HEK293 (cell line): ENCODE measurements at regions not wholly inside any gene's neighbourhood (a gene's known extent, or its start where the extent isn't known, plus 50 kb on each side); places are given as distances from the start of the nearest gene placed in this dataset.

ENCODE experiments used
- CTCF ChIA-PET: fragments of 350-600 bp; formaldehyde crosslinking; extraction: SDS; loops from one replicate; lab custom pipeline; 2021; ENCODE audit warnings: antibody characterized with exemption; lab: Yijun Ruan, JAX
- POLR2A ChIA-PET: fragments of 300-600 bp; formaldehyde crosslinking; extraction: SDS; loops from one replicate; lab custom pipeline; 2020; ENCODE audit warnings: antibody characterized with exemption, inconsistent platforms; lab: Yijun Ruan, JAX
- H3K27ac ChIP-seq: fragments of 200-500 bp; sonication (Bioruptor generic); 2 replicates; pipeline ENCODE4 v1.5.1; 2014; ENCODE audit warnings: low read depth, low read length, control low read depth, inconsistent platforms; ENCODE audit errors: extremely low read depth
- H3K36me3 ChIP-seq, 2 experiments: fragments of 200-500 bp in 1 of 2; sonication (Bioruptor generic) in 1 of 2; 1 replicate in 1 of 2; 2 replicates in 1 of 2; pipeline ENCODE4 v1.5.1; 2014 to 2017; ENCODE audit warnings: inconsistent platforms in 2 of 2, low read length in 2 of 2; ENCODE audit not compliant: control insufficient read depth in 2 of 2, insufficient read depth in 1 of 2
- H3K4me1 ChIP-seq: fragments of 200-500 bp; sonication (Bioruptor generic); 2 replicates; pipeline ENCODE4 v1.5.1; 2014; ENCODE audit warnings: mild to moderate bottlenecking, low read length, inconsistent platforms; ENCODE audit not compliant: control insufficient read depth, insufficient read depth
- H3K4me3 ChIP-seq: 2 replicates; pipeline ENCODE4 v1.5.1; 2011; ENCODE audit warnings: low read depth, mild to moderate bottlenecking, control low read depth, low read length, moderate library complexity
- H3K9me3 ChIP-seq: fragments of 200-500 bp; sonication (Bioruptor generic); 2 replicates; pipeline ENCODE4 v1.5.1; 2014; ENCODE audit warnings: low read depth, low read length, inconsistent platforms; ENCODE audit not compliant: control insufficient read depth, insufficient read depth
- EGR2 ChIP-seq: fragments of 450-650 bp; formaldehyde crosslinking; IDR thresholded peaks from 2 replicates; pipeline ENCODE4 v1.5.1; 2016; ENCODE audit warnings: low read depth, missing biosample characterization, missing genetic modification characterization
- GFI1B ChIP-seq: fragments of 450-650 bp; formaldehyde crosslinking; IDR thresholded peaks from 2 replicates; pipeline ENCODE4 v1.5.1; 2016; ENCODE audit warnings: missing biosample characterization, missing genetic modification characterization
- HOXD13 ChIP-seq: sonication (generic); formaldehyde crosslinking; IDR thresholded peaks from 2 replicates; pipeline ENCODE4 v1.8.0; 2022; ENCODE audit warnings: missing genetic modification reagents, borderline replicate concordance
- KLF9 ChIP-seq: fragments of 450-650 bp; formaldehyde crosslinking; IDR thresholded peaks from 2 replicates; pipeline ENCODE4 v1.5.1; 2016; ENCODE audit warnings: missing biosample characterization, missing genetic modification characterization, low read depth
- MEIS1 ChIP-seq: sonication (generic); formaldehyde crosslinking; IDR thresholded peaks from 2 replicates; pipeline ENCODE4 v1.8.1; 2022; ENCODE audit warnings: missing genetic modification reagents, mild to moderate bottlenecking, borderline replicate concordance
- TRIM28 ChIP-seq: IDR thresholded peaks from 2 replicates; pipeline ENCODE4 v1.6.1; 2011; ENCODE audit warnings: low read length, control low read depth, borderline replicate concordance
- ZNF10 ChIP-seq: fragments of 450-650 bp; formaldehyde crosslinking; IDR thresholded peaks from 2 replicates; pipeline ENCODE4 v1.5.1; 2017; ENCODE audit warnings: missing biosample characterization, missing genetic modification characterization
- ZNF138 ChIP-seq: fragments of 450-650 bp; formaldehyde crosslinking; IDR thresholded peaks from 2 replicates; pipeline ENCODE4 v1.5.1; 2016; ENCODE audit warnings: missing biosample characterization, missing genetic modification characterization, borderline replicate concordance
- ZNF169 ChIP-seq: fragments of 450-650 bp; formaldehyde crosslinking; IDR thresholded peaks from 2 replicates; pipeline ENCODE4 v1.5.1; 2016; ENCODE audit warnings: missing biosample characterization, missing genetic modification characterization
- ZNF174 ChIP-seq: fragments of 450-650 bp; formaldehyde crosslinking; IDR thresholded peaks from 2 replicates; pipeline ENCODE4 v1.5.0; 2017; ENCODE audit warnings: missing biosample characterization, mild to moderate bottlenecking, missing genetic modification characterization
- ZNF311 ChIP-seq: fragments of 450-650 bp; formaldehyde crosslinking; IDR thresholded peaks from 2 replicates; pipeline ENCODE4 v1.5.1; 2017; ENCODE audit warnings: missing biosample characterization, missing genetic modification characterization, borderline replicate concordance
- ZNF394 ChIP-seq: fragments of 450-650 bp; formaldehyde crosslinking; IDR thresholded peaks from 2 replicates; pipeline ENCODE4 v1.5.1; 2016; ENCODE audit warnings: missing biosample characterization, missing genetic modification characterization, mild to moderate bottlenecking, moderate library complexity, borderline replicate concordance
- TF ChIP-seq, protein P1 (sequence below): fragments of 450-650 bp; formaldehyde crosslinking; conservative IDR thresholded peaks from 2 replicates; pipeline ENCODE4 v1.5.1; 2016; ENCODE audit warnings: low read depth, missing biosample characterization, missing genetic modification characterization
- TF ChIP-seq, protein P2 (sequence below): fragments of 450-650 bp; formaldehyde crosslinking; IDR thresholded peaks from 2 replicates; pipeline ENCODE4 v1.5.1; 2016; ENCODE audit warnings: missing biosample characterization, missing genetic modification characterization
- TF ChIP-seq, protein P3 (sequence below): fragments of 450-650 bp; formaldehyde crosslinking; IDR thresholded peaks from 2 replicates; pipeline ENCODE4 v1.5.1; 2016; ENCODE audit warnings: missing biosample characterization, missing genetic modification characterization
- TF ChIP-seq, protein P4 (sequence below): fragments of 450-650 bp; formaldehyde crosslinking; IDR thresholded peaks from 2 replicates; pipeline ENCODE4; 2016; ENCODE audit warnings: missing biosample characterization, missing genetic modification characterization
- TF ChIP-seq, protein P5 (sequence below): fragments of 450-650 bp; formaldehyde crosslinking; IDR thresholded peaks from 2 replicates; pipeline ENCODE4 v1.5.1; 2017; ENCODE audit warnings: missing biosample characterization, missing genetic modification characterization
- TF ChIP-seq, protein P6 (sequence below): fragments of 450-650 bp; formaldehyde crosslinking; optimal IDR thresholded peaks from 2 replicates; pipeline ENCODE3; 2016; ENCODE audit warnings: missing biosample characterization, mild to moderate bottlenecking, missing genetic modification characterization
- TF ChIP-seq, protein P7 (sequence below): fragments of 450-650 bp; formaldehyde crosslinking; IDR thresholded peaks from 2 replicates; pipeline ENCODE4 v1.5.1; 2016; ENCODE audit warnings: missing biosample characterization, missing genetic modification characterization
- TF ChIP-seq, protein P8 (sequence below): fragments of 450-650 bp; formaldehyde crosslinking; IDR thresholded peaks from 2 replicates; pipeline ENCODE4 v1.5.1; 2016; ENCODE audit warnings: missing biosample characterization, missing genetic modification characterization
- TF ChIP-seq, protein P9 (sequence below): fragments of 450-650 bp; IDR thresholded peaks from 2 replicates; pipeline ENCODE4 v1.5.1; 2018; ENCODE audit warnings: missing biosample characterization, missing genetic modification characterization

DNA sequence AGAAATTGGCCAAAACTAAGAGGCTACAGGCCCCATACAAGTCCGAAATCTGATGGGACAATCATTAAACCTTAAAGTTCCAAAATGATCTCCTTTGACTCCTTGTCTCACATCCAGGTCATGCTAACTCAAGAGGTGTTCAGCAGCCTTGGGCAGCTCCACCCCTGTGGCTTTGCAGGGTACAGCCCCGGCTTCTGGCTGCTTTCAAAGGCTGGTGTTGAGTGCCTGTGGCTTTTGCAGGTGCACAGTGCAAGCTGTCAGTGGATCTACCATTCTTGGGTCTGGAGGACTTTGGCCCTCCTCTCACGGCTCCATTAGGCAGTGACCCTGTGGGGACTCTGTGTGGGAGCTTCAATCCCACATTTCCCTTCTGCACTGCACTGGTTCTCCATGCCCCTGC, 329.1 kb upstream of the MAD2L1 start (continued):
- TF ChIP-seq, protein P1, sequence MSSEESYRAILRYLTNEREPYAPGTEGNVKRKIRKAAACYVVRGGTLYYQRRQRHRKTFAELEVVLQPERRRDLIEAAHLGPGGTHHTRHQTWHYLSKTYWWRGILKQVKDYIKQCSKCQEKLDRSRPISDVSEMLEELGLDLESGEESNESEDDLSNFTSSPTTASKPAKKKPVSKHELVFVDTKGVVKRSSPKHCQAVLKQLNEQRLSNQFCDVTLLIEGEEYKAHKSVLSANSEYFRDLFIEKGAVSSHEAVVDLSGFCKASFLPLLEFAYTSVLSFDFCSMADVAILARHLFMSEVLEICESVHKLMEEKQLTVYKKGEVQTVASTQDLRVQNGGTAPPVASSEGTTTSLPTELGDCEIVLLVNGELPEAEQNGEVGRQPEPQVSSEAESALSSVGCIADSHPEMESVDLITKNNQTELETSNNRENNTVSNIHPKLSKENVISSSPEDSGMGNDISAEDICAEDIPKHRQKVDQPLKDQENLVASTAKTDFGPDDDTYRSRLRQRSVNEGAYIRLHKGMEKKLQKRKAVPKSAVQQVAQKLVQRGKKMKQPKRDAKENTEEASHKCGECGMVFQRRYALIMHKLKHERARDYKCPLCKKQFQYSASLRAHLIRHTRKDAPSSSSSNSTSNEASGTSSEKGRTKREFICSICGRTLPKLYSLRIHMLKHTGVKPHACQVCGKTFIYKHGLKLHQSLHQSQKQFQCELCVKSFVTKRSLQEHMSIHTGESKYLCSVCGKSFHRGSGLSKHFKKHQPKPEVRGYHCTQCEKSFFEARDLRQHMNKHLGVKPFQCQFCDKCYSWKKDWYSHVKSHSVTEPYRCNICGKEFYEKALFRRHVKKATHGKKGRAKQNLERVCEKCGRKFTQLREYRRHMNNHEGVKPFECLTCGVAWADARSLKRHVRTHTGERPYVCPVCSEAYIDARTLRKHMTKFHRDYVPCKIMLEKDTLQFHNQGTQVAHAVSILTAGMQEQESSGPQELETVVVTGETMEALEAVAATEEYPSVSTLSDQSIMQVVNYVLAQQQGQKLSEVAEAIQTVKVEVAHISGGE, result no peak
- TF ChIP-seq, protein P2, sequence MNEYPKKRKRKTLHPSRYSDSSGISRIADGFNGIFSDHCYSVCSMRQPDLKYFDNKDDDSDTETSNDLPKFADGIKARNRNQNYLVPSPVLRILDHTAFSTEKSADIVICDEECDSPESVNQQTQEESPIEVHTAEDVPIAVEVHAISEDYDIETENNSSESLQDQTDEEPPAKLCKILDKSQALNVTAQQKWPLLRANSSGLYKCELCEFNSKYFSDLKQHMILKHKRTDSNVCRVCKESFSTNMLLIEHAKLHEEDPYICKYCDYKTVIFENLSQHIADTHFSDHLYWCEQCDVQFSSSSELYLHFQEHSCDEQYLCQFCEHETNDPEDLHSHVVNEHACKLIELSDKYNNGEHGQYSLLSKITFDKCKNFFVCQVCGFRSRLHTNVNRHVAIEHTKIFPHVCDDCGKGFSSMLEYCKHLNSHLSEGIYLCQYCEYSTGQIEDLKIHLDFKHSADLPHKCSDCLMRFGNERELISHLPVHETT (tag by site-specific recombination), result no peak
- TF ChIP-seq, protein P3, sequence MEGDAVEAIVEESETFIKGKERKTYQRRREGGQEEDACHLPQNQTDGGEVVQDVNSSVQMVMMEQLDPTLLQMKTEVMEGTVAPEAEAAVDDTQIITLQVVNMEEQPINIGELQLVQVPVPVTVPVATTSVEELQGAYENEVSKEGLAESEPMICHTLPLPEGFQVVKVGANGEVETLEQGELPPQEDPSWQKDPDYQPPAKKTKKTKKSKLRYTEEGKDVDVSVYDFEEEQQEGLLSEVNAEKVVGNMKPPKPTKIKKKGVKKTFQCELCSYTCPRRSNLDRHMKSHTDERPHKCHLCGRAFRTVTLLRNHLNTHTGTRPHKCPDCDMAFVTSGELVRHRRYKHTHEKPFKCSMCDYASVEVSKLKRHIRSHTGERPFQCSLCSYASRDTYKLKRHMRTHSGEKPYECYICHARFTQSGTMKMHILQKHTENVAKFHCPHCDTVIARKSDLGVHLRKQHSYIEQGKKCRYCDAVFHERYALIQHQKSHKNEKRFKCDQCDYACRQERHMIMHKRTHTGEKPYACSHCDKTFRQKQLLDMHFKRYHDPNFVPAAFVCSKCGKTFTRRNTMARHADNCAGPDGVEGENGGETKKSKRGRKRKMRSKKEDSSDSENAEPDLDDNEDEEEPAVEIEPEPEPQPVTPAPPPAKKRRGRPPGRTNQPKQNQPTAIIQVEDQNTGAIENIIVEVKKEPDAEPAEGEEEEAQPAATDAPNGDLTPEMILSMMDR (tag by site-specific recombination), result no peak
- TF ChIP-seq ZNF138 (tag by site-specific recombination) (no peak), ZNF174 (no peak)

DNA sequence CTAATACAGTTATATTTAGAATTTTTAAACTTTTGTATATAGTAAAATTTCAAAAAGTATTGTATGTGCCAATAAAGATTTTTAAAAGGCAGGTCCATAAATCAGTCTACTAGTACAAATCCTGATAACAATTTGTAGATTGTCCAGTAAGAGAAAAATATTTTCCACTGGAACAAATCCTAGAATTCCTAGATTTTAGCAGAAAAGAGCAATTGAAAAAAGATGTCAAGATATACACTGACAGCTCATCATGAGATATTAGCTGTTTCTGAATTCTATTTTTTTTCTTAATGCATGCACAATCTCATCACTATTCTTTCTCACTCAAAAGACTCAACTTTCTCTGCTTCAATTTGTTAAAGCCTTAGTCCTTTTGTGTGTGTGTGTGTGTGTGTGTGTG, 289.2 kb upstream of the MAD2L1 start:
- no peaks in the 10 kb centered on the region for H3K36me3 ChIP-seq
- POLR2A ChIA-PET, result no interaction called here
- CTCF ChIA-PET, result no interaction called here
- no peak overlapping the region for H3K27ac ChIP-seq
- no peaks in the 10 kb centered on the region for H3K4me1 ChIP-seq
- no peaks in the 10 kb centered on the region for H3K9me3 ChIP-seq
- no peak overlapping the region for H3K4me3 ChIP-seq
- TF ChIP-seq KLF9, result no peak
- no peak for TF ChIP-seq HOXD13 (CRISPR knock-in tag)
- TF ChIP-seq ZNF169 (tag by site-specific recombination), result no peak
- no peak for TF ChIP-seq ZNF10 (tag by site-specific recombination)
- TF ChIP-seq TRIM28, result no peak
- TF ChIP-seq ZNF311 (tag by site-specific recombination), result no peak
- TF ChIP-seq MEIS1 (CRISPR knock-in tag), result no peak
- TF ChIP-seq, protein P4, sequence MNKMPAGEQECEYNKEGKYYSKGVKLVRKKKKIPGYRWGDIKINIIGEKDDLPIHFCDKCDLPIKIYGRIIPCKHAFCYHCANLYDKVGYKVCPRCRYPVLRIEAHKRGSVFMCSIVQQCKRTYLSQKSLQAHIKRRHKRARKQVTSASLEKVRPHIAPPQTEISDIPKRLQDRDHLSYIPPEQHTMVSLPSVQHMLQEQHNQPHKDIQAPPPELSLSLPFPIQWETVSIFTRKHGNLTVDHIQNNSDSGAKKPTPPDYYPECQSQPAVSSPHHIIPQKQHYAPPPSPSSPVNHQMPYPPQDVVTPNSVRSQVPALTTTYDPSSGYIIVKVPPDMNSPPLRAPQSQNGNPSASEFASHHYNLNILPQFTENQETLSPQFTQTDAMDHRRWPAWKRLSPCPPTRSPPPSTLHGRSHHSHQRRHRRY, result no peak
- TF ChIP-seq GFI1B (tag by site-specific recombination), result no peak
- TF ChIP-seq, protein P5, sequence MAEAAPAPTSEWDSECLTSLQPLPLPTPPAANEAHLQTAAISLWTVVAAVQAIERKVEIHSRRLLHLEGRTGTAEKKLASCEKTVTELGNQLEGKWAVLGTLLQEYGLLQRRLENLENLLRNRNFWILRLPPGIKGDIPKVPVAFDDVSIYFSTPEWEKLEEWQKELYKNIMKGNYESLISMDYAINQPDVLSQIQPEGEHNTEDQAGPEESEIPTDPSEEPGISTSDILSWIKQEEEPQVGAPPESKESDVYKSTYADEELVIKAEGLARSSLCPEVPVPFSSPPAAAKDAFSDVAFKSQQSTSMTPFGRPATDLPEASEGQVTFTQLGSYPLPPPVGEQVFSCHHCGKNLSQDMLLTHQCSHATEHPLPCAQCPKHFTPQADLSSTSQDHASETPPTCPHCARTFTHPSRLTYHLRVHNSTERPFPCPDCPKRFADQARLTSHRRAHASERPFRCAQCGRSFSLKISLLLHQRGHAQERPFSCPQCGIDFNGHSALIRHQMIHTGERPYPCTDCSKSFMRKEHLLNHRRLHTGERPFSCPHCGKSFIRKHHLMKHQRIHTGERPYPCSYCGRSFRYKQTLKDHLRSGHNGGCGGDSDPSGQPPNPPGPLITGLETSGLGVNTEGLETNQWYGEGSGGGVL (tag by site-specific recombination), result no peak
- no peak for TF ChIP-seq EGR2 (tag by site-specific recombination)
- no peak for TF ChIP-seq ZNF394
- TF ChIP-seq, protein P6, sequence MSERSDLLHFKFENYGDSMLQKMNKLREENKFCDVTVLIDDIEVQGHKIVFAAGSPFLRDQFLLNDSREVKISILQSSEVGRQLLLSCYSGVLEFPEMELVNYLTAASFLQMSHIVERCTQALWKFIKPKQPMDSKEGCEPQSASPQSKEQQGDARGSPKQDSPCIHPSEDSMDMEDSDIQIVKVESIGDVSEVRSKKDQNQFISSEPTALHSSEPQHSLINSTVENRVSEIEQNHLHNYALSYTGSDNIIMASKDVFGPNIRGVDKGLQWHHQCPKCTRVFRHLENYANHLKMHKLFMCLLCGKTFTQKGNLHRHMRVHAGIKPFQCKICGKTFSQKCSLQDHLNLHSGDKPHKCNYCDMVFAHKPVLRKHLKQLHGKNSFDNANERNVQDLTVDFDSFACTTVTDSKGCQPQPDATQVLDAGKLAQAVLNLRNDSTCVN (tag by site-specific recombination), result no peak
- TF ChIP-seq, protein P7, sequence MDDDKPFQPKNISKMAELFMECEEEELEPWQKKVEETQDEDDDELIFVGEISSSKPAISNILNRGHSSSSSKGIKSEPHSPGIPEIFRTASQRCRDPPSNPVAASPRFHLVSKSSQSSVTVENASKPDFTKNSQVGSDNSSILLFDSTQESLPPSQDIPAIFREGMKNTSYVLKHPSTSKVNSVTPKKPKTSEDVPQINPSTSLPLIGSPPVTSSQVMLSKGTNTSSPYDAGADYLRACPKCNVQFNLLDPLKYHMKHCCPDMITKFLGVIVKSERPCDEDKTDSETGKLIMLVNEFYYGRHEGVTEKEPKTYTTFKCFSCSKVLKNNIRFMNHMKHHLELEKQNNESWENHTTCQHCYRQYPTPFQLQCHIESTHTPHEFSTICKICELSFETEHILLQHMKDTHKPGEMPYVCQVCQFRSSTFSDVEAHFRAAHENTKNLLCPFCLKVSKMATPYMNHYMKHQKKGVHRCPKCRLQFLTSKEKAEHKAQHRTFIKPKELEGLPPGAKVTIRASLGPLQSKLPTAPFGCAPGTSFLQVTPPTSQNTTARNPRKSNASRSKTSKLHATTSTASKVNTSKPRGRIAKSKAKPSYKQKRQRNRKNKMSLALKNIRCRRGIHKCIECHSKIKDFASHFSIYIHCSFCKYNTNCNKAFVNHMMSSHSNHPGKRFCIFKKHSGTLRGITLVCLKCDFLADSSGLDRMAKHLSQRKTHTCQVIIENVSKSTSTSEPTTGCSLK (tag by site-specific recombination), result no peak
- TF ChIP-seq, protein P8, sequence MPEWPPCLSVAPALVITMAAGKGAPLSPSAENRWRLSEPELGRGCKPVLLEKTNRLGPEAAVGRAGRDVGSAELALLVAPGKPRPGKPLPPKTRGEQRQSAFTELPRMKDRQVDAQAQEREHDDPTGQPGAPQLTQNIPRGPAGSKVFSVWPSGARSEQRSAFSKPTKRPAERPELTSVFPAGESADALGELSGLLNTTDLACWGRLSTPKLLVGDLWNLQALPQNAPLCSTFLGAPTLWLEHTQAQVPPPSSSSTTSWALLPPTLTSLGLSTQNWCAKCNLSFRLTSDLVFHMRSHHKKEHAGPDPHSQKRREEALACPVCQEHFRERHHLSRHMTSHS (tag by site-specific recombination), result no peak
- TF ChIP-seq, protein P9, sequence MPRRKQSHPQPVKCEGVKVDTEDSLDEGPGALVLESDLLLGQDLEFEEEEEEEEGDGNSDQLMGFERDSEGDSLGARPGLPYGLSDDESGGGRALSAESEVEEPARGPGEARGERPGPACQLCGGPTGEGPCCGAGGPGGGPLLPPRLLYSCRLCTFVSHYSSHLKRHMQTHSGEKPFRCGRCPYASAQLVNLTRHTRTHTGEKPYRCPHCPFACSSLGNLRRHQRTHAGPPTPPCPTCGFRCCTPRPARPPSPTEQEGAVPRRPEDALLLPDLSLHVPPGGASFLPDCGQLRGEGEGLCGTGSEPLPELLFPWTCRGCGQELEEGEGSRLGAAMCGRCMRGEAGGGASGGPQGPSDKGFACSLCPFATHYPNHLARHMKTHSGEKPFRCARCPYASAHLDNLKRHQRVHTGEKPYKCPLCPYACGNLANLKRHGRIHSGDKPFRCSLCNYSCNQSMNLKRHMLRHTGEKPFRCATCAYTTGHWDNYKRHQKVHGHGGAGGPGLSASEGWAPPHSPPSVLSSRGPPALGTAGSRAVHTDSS, result no peak
